Mucosa of stomach (tissue), 1 donor: ENCODE measurements at regions not wholly inside any gene's neighbourhood (a gene's known extent, or its start where the extent isn't known, plus 50 kb on each side); places are given as distances from the start of the nearest gene placed in this dataset.

ENCODE experiments used
- H3K27me3 ChIP-seq: one replicate; pipeline ENCODE4 v1.7.0; 2013; ENCODE audit warnings: mild to moderate bottlenecking, low read length; ENCODE audit not compliant: control insufficient read depth, insufficient read depth
- H3K36me3 ChIP-seq: one replicate; pipeline ENCODE4 v1.7.0; 2013; ENCODE audit warnings: low read length; ENCODE audit not compliant: control insufficient read depth, insufficient read depth
- H3K4me1 ChIP-seq: one replicate; pipeline ENCODE4 v1.7.0; 2013; ENCODE audit warnings: mild to moderate bottlenecking, low read length; ENCODE audit not compliant: control insufficient read depth, insufficient read depth
- H3K4me3 ChIP-seq: one replicate; pipeline ENCODE4 v1.7.0; 2013; ENCODE audit warnings: low read length
- H3K9ac ChIP-seq: one replicate; pipeline ENCODE4 v1.7.0; 2013; ENCODE audit warnings: mild to moderate bottlenecking, low read length, moderate library complexity
- H3K9me3 ChIP-seq: one replicate; pipeline ENCODE4 v1.7.0; 2013; ENCODE audit warnings: mild to moderate bottlenecking, low read length, moderate library complexity; ENCODE audit not compliant: control insufficient read depth
- donor health status: Pancreatic carcinoma.

DNA sequence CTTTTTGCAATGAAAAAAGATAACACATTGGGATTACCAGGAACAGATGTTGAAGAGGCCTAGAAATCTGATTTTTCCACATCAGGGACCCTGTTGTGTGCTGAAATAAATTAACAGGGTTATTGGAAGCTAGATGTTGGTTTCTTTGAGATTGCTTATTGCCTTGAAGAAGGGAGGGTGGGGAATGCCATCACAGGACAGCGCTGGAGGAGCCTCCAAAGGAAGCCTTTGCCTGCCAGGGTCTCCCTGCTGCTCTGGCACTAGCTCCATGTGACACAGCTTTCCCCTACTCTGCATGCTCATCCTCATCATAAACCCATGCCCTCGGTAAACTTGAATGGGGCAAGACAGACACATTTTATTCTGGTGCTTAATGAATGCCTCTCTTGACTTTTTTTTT lies 76.1 kb downstream of the MID1IP1 start:
- no peaks in the 10 kb centered on the region for H3K27me3 ChIP-seq
- H3K9me3 ChIP-seq, result no peaks in the 10 kb centered on the region

DNA sequence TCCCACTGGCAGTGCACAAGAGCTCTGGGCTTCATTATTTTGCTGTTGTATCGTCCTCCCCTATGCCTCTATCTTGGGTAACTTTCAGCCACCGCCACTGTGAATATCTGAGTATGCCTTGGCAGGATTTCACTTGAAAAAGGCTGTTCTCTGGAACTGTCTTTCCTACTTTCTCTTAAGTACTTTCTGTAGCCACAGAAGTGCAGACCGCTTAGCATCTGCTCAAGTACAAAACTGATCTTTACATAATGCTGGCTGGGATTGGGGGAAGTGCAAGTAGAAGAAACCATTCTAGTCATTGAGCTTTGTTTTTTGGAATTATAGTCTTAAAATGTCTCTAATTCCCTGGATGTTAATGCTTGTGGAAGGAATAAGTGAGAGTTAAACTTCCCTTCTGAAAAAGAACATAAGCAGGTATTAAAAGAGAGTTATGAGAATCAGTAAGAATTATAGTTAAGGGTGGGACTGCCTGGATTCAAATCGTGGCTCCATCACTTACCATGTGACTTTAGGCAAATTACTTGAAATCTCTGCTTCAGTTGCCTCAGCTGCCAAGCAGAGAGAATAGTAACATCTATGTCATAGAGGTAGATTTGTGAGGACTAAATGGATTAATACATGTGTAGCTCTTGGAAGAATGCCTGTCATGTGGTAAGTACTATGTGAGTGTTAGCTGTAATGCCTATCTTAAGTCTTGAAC lies 77.5 kb downstream of the MID1IP1 start:
- H3K4me1 ChIP-seq, result peaks cover 21% of the 10 kb centered on the region
- H3K27me3 ChIP-seq, result no peaks in the 10 kb centered on the region
- no peaks in the 10 kb centered on the region for H3K36me3 ChIP-seq
- H3K9me3 ChIP-seq, result no peaks in the 10 kb centered on the region
- no peak overlapping the region for H3K9ac ChIP-seq
- no peak overlapping the region for H3K4me3 ChIP-seq

More for the DNA sequence above, 76.1 kb downstream of the MID1IP1 start:
- Histone ChIP-seq H3K9ac (no peak overlapping the region), H3K36me3 (no peaks in the 10 kb centered on the region), H3K4me1 (peaks cover 21% of the 10 kb centered on the region), H3K4me3 (no peak overlapping the region)

DNA sequence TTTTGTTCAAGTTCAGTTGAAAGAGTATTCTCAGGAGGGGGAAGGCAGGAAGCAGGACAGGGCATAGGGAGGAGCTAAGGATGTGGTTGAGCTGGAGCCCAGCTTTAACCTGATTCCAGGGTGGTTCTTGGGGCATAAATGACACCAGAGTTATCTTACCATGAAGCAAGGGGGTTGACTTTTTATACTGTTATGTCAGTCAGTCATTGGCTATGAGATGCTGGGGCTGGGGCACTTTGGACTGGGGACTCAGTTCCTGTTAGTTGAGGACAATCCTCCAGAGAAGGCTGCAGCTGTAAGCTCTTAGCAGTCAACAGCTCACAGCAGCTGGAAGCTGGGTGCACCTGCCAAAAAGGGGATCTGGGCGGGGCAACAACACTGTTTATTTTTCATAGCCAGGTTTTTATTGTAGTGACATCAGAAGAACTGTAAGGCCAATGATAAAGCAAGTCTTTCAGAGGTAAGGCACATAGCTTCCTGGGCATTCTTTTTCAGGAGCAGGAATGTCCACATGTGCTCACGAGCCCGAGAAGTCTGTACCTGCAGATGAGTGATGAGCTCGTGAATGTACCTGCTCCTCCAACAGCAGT lies 78.5 kb downstream of the MID1IP1 start:
- no peaks in the 10 kb centered on the region for H3K27me3 ChIP-seq
- no peaks in the 10 kb centered on the region for H3K36me3 ChIP-seq
- no peak overlapping the region for H3K4me3 ChIP-seq
- H3K9me3 ChIP-seq, result no peaks in the 10 kb centered on the region
- H3K4me1 ChIP-seq, result peaks cover 21% of the 10 kb centered on the region
- no peak overlapping the region for H3K9ac ChIP-seq

DNA sequence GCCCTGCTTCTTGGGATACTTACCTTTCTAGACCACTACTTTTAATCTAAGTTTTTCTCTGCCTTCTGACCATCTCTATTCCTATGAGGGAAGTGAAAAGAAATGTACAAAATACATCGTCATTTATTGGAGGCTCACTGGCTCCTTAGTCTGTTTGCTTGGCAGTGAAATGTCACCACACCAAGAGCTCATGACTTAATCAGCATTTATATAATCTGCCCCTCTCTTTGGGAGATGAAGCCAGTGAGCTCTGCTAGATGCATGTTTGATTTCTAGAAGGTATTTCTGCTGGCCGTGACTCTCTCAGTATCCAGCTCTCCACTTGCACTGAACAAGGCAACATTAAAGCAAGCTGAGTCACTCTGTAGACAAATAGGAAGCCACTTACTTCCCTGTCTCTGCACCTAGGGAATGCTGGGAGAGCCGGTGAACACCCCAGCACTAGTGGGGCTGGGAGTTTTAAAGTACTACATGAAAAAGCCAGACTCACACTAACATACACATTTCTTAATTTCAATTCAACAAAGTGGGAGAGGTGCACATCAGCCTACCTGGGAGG lies 79.1 kb downstream of the MID1IP1 start:
- H3K9me3 ChIP-seq, result no peaks in the 10 kb centered on the region
- no peak overlapping the region for H3K9ac ChIP-seq
- no peaks in the 10 kb centered on the region for H3K27me3 ChIP-seq
- no peaks in the 10 kb centered on the region for H3K36me3 ChIP-seq
- H3K4me3 ChIP-seq, result no peak overlapping the region
- peaks cover 21% of the 10 kb centered on the region for H3K4me1 ChIP-seq

DNA sequence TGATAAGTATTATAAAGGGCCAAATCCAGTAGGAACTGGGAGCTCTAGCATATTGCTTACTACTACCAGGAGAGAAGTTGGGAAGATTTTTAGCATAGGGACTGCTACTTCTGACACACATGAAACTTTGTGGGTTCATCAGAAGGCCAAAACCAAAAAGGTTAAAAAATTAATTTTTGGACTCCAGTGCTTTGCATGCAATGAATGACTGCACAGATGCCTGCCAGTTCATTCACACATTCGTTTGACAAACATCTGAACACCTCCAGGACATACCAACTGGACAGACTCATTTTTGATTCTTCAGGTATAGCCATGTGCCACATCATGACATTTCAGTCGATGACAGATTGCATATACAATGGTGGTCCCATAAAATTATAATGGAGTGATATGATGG lies 79.8 kb downstream of the MID1IP1 start:
- no peak overlapping the region for H3K4me3 ChIP-seq
- no peaks in the 10 kb centered on the region for H3K27me3 ChIP-seq
- H3K9ac ChIP-seq, result no peak overlapping the region
- no peaks in the 10 kb centered on the region for H3K9me3 ChIP-seq
- peaks cover 21% of the 10 kb centered on the region for H3K4me1 ChIP-seq
- H3K36me3 ChIP-seq, result no peaks in the 10 kb centered on the region

DNA sequence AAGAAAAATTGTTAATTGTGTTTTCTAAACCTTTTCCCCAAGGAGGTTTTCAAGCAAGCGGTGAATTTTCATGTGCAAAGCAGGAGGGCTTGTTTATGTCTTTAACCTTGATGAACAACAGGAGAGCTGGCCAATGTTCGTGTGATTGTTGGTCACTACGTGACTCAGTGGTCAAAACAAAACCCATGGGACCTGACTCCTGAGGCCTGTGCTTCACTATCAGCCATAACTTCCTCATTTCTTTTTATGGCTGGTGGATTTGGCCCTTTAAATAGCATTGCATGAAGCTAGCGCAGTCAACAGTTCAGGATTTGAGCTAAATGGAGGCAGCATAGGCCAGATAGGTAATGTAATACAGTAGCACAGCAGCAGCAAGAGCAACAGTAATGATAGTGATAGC lies 80.5 kb downstream of the MID1IP1 start:
- H3K4me3 ChIP-seq, result no peak overlapping the region
- H3K9ac ChIP-seq, result no peak overlapping the region
- no peaks in the 10 kb centered on the region for H3K27me3 ChIP-seq
- no peaks in the 10 kb centered on the region for H3K36me3 ChIP-seq
- peaks cover 21% of the 10 kb centered on the region for H3K4me1 ChIP-seq
- H3K9me3 ChIP-seq, result no peaks in the 10 kb centered on the region

DNA sequence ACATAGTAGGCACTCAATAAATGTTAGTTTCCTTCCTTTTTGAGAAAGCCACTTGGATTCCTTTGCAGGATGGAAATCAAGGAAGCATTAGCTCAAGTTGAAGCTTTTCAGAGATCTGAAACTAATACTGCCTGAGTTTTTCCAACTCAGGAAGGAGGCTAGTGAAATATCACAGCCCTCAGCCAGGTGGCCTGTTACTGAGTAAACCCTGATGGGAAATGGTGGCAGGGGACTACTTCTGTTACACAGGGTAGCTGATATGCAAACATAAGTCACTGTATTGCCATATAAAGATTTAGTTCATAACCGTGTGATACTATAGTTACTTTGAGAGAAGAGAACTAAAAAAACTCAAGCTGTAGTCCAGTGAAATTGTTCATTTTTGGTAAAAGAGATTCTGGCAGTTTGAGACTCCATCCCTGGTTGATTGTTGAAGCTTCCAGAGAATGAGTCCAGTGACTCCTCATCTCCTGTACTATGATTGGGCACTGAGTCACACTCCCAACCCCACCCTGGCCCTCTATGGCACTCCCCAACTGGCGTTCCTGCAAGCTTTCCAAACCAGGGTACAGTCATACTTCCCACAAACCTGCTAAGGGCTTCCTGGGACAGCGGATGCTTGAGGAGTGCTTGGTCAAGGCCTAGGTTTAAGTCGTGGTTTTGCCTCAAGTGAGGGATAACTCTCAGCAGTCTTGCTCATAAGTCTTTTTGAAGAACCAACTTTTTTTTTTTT lies 81.8 kb downstream of the MID1IP1 start:
- Histone ChIP-seq H3K27me3 (no peaks in the 10 kb centered on the region), H3K36me3 (no peaks in the 10 kb centered on the region), H3K9ac (no peak overlapping the region), H3K9me3 (no peaks in the 10 kb centered on the region), H3K4me3 (no peak overlapping the region), H3K4me1 (peaks cover 21% of the 10 kb centered on the region)

DNA sequence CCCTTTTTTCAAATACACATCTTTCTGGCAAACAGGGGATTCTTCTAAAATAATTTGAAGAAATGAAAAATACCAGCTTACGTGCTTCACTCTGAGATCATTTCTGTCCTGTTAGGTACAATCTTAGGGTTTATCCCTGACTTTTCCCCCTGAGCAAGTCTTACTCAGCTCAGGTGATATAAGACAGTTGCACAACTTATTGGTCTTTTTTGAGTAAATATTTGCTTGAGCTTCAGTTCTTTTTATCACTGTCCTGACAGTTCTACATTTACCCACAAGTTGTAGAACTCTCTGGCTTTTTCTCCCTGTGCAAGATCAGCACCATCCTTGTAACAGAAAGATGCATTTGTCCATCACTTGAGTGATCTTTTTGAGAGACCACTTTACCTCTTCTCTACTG lies 84.9 kb downstream of the MID1IP1 start:
- Histone ChIP-seq H3K4me3 (no peak overlapping the region), H3K27me3 (no peaks in the 10 kb centered on the region), H3K4me1 (peaks cover 2% of the 10 kb centered on the region), H3K9me3 (no peaks in the 10 kb centered on the region), H3K9ac (no peak overlapping the region), H3K36me3 (no peaks in the 10 kb centered on the region)

DNA sequence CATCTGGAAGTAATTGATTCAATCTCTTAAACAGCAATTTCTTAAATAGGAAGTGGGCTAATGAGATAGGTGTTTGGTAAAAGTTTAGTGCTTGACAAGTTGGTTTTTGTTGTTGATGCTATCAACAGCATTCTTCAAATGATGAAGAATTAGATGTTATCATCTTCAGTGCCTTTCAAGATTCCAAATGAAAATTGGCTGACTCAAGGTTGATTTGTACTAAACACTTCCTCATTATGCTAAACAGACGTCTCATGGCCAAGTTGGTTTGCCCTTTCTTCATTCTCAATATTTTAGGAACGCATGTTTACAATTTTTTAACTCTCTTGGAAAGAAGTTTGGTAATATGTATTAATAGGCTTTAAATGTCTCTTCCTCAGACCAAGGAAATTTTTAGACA lies 86.0 kb downstream of the MID1IP1 start:
- Histone ChIP-seq H3K9ac (no peak overlapping the region), H3K36me3 (no peaks in the 10 kb centered on the region), H3K27me3 (no peaks in the 10 kb centered on the region), H3K9me3 (no peaks in the 10 kb centered on the region), H3K4me1 (no peaks in the 10 kb centered on the region), H3K4me3 (no peak overlapping the region)

DNA sequence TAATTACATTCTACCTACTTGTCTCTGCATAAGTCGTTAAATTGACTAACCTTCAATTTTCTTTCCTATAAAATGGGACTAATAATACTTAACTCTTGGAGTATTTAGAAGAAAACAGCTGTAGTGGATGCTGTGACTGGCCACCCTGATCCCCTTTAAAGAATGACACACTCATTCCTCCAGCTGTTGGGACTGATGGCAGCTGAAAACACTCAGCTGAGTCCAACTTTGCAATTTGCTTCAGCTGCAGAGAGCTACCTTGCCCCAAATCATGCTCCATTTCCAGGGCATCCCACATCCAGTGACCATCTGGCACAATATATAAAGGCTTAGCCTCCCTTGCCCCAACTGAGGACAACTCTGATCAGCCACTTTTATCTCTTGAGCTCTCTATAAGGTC lies 89.1 kb downstream of the MID1IP1 start:
- Histone ChIP-seq H3K9ac (no peak overlapping the region), H3K4me3 (no peak overlapping the region)

DNA sequence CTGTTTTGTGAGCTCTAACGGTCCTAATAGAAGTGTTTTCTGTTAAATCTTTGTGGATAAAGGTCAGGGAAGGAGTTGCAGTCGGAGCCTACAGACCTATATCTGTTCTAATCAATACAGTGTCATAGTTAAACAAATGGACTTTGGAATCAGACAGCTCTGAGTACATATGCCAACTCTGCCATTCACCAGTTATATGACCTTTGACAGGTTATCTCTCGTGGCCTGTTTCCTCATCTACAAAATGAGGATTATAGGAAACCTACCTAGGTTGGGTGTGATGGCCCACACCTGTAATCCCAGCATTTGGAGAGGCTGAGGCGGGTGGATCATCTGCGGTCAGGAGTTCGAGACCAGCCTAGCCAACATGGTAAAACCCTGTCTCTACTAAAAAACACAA lies 89.7 kb downstream of the MID1IP1 start:
- Histone ChIP-seq H3K4me1 (peaks cover 4% of the 10 kb centered on the region), H3K9ac (no peak overlapping the region), H3K27me3 (no peaks in the 10 kb centered on the region), H3K4me3 (no peak overlapping the region), H3K36me3 (no peaks in the 10 kb centered on the region), H3K9me3 (no peaks in the 10 kb centered on the region)

More for the DNA sequence above, 89.1 kb downstream of the MID1IP1 start:
- Histone ChIP-seq H3K27me3 (no peaks in the 10 kb centered on the region), H3K36me3 (no peaks in the 10 kb centered on the region), H3K9me3 (no peaks in the 10 kb centered on the region), H3K4me1 (no peaks in the 10 kb centered on the region)
